H9 (cell line): ENCODE measurements at regions not wholly inside any gene's neighbourhood (a gene's known extent, or its start where the extent isn't known, plus 50 kb on each side); places are given as distances from the start of the nearest gene placed in this dataset.

Experiments
- DNase-seq: peaks from one replicate; pipeline ENCODE4 v3.0.0-alpha.2; 2017
- H2AFZ ChIP-seq: one replicate; pipeline ENCODE4 v1.6.1; 2013; ENCODE audit warnings: mild to moderate bottlenecking, low read length, control low read depth, moderate library complexity
- H2AK5ac ChIP-seq: 2 replicates; pipeline ENCODE4 v1.6.1; 2013; ENCODE audit warnings: low read length, control low read depth, mixed read lengths; ENCODE audit not compliant: insufficient read length
- H2BK120ac ChIP-seq: one replicate; pipeline ENCODE4 v1.6.1; 2013; ENCODE audit warnings: low read depth, mild to moderate bottlenecking, low read length, control low read depth, inconsistent platforms; ENCODE audit not compliant: poor library complexity, severe bottlenecking
- H2BK12ac ChIP-seq: 2 replicates; pipeline ENCODE4 v1.6.1; 2013; ENCODE audit warnings: low read length, control low read depth, mixed read lengths, low read depth; ENCODE audit not compliant: insufficient read length
- H2BK15ac ChIP-seq: 2 replicates; pipeline ENCODE4 v1.6.1; 2013; ENCODE audit warnings: low read depth, low read length, control low read depth
- H2BK20ac ChIP-seq: one replicate; pipeline ENCODE4 v1.6.1; 2013; ENCODE audit warnings: low read depth, mild to moderate bottlenecking, low read length, control low read depth, inconsistent platforms; ENCODE audit not compliant: poor library complexity, severe bottlenecking
- H2BK5ac ChIP-seq: 2 replicates; pipeline ENCODE4 v1.6.1; 2013; ENCODE audit warnings: low read length, control low read depth, mixed read lengths; ENCODE audit not compliant: insufficient read length
- H3K14ac ChIP-seq: 2 replicates; pipeline ENCODE4 v1.6.1; 2013; ENCODE audit warnings: low read length, control low read depth; ENCODE audit not compliant: insufficient read depth
- H3K18ac ChIP-seq: 2 replicates; pipeline ENCODE4 v1.6.1; 2013; ENCODE audit warnings: low read depth, mild to moderate bottlenecking, mixed read lengths, low read length, control low read depth; ENCODE audit not compliant: insufficient read length
- H3K23ac ChIP-seq: 2 replicates; pipeline ENCODE4 v1.6.1; 2013; ENCODE audit warnings: low read length, control low read depth, mixed read lengths, low read depth; ENCODE audit not compliant: insufficient read length
- H3K23me2 ChIP-seq: 2 replicates; pipeline ENCODE4 v1.6.1; 2013; ENCODE audit warnings: low read depth, mild to moderate bottlenecking, mixed read lengths, low read length, control low read depth; ENCODE audit not compliant: insufficient read length, poor library complexity, severe bottlenecking
- H3K27ac ChIP-seq: 2 replicates; pipeline ENCODE4 v1.5.1; 2013; ENCODE audit warnings: low read length, control low read depth, mixed read lengths, low read depth; ENCODE audit not compliant: insufficient read length
- H3K27me3 ChIP-seq: 2 replicates; pipeline ENCODE4 v1.6.1; 2013; ENCODE audit warnings: low read length, control low read depth, inconsistent platforms; ENCODE audit not compliant: insufficient read depth
- H3K4ac ChIP-seq: 2 replicates; pipeline ENCODE4 v1.6.1; 2013; ENCODE audit warnings: low read depth, mild to moderate bottlenecking, control low read depth, inconsistent platforms, low read length, moderate library complexity
- H3K4me1 ChIP-seq: 2 replicates; pipeline ENCODE4 v1.6.1; 2013; ENCODE audit warnings: low read length, control low read depth, inconsistent platforms; ENCODE audit not compliant: insufficient read depth
- H3K4me2 ChIP-seq: 2 replicates; pipeline ENCODE4 v1.6.1; 2013; ENCODE audit warnings: low read length, control low read depth, mixed read lengths; ENCODE audit not compliant: insufficient read length, insufficient read depth
- H3K56ac ChIP-seq: 2 replicates; pipeline ENCODE4 v1.6.1; 2013; ENCODE audit warnings: low read depth, mild to moderate bottlenecking, mixed read lengths, low read length, control low read depth; ENCODE audit not compliant: insufficient read length
- H3K79me1 ChIP-seq: 2 replicates; pipeline ENCODE4 v1.6.1; 2013; ENCODE audit warnings: low read depth, mild to moderate bottlenecking, moderate library complexity, low read length, control low read depth, inconsistent platforms; ENCODE audit not compliant: insufficient read depth, poor library complexity, severe bottlenecking
- H3K79me2 ChIP-seq: 2 replicates; pipeline ENCODE4 v1.6.1; 2013; ENCODE audit warnings: low read length, control low read depth, inconsistent platforms; ENCODE audit not compliant: insufficient read depth
- H3K9ac ChIP-seq: 2 replicates; pipeline ENCODE4 v1.6.1; 2013; ENCODE audit warnings: low read length, control low read depth, mixed read lengths; ENCODE audit not compliant: insufficient read length; ENCODE audit errors: extremely low read depth
- H3K9me3 ChIP-seq: one replicate; pipeline ENCODE4 v1.6.1; 2013; ENCODE audit warnings: low read depth, low read length, inconsistent platforms; ENCODE audit not compliant: control insufficient read depth
- H3T11ph ChIP-seq: one replicate; pipeline ENCODE4 v1.6.1; 2013; ENCODE audit warnings: mild to moderate bottlenecking, low read length, control low read depth, inconsistent platforms
- H4K20me1 ChIP-seq: one replicate; pipeline ENCODE4 v1.6.1; 2013; ENCODE audit not compliant: control insufficient read depth, insufficient read length, insufficient read depth
- H4K5ac ChIP-seq: 2 replicates; pipeline ENCODE4 v1.6.1; 2013; ENCODE audit warnings: low read depth, mild to moderate bottlenecking, mixed read lengths, low read length, control low read depth; ENCODE audit not compliant: insufficient read length
- H4K8ac ChIP-seq: replicated peaks from 2 replicates; pipeline ENCODE4 v1.6.1; 2013; ENCODE audit warnings: low read length, control low read depth, mixed read lengths, low read depth; ENCODE audit not compliant: insufficient read length
- H4K91ac ChIP-seq: 2 replicates; pipeline ENCODE4 v1.6.1; 2013; ENCODE audit warnings: low read depth, mild to moderate bottlenecking, moderate library complexity, mixed read lengths, low read length, control low read depth; ENCODE audit not compliant: insufficient read length
- H3K27ac Mint-ChIP-seq, 3 experiments: 2 replicates in 2 of 3; 3 replicates in 1 of 3; pipeline ENCODE4 v1.8.0; 2020 to 2021; ENCODE audit warnings: mixed read lengths in 3 of 3, mild to moderate bottlenecking in 1 of 3, moderate library complexity in 1 of 3
- H3K27me3 Mint-ChIP-seq: 2 replicates; pipeline ENCODE4 v1.8.0; 2021; ENCODE audit warnings: low read depth, mild to moderate bottlenecking, moderate library complexity, mixed read lengths
- H3K36me3 Mint-ChIP-seq, 3 experiments: 2 replicates in 2 of 3; 3 replicates in 1 of 3; pipeline ENCODE4 v1.8.0; 2020 to 2021; ENCODE audit warnings: low read depth in 3 of 3, mixed read lengths in 3 of 3; ENCODE audit not compliant: insufficient read depth in 1 of 3
- H3K4me1 Mint-ChIP-seq, 2 experiments: 2 replicates each; pipeline ENCODE4 v1.8.0; 2020; ENCODE audit warnings: mixed read lengths in 2 of 2
- H3K4me3 Mint-ChIP-seq, 2 experiments: 2 replicates in 1 of 2; 3 replicates in 1 of 2; pipeline ENCODE4 v1.8.0; 2020 to 2021; ENCODE audit warnings: mild to moderate bottlenecking in 2 of 2, mixed read lengths in 2 of 2, moderate library complexity in 1 of 2
- H3K9me3 Mint-ChIP-seq, 2 experiments: 2 replicates in 1 of 2; 3 replicates in 1 of 2; pipeline ENCODE4 v1.8.0; 2020; ENCODE audit warnings: mild to moderate bottlenecking in 2 of 2, mixed read lengths in 2 of 2, moderate library complexity in 1 of 2
- WGBS: extraction: QIAGEN DNeasy Blood & Tissue Kit; methylation state at CpG from one replicate; pipeline ENCODE4 v1.1.7; 2013; ENCODE audit warnings: missing lambda C conversion rate, low lambda C conversion rate, mixed read lengths; ENCODE audit not compliant: insufficient read length; ENCODE audit errors: extremely low coverage; 5-methylcytosine and 5-hydroxymethylcytosine counted together
- TF ChIP-seq, protein P1 (sequence below): fragments of 200-600 bp; sonication (generic); conservative IDR thresholded peaks from 3 replicates; pipeline ENCODE4 v1.8.0; 2021; ENCODE audit warnings: antibody characterized with exemption, mild to moderate bottlenecking

DNA sequence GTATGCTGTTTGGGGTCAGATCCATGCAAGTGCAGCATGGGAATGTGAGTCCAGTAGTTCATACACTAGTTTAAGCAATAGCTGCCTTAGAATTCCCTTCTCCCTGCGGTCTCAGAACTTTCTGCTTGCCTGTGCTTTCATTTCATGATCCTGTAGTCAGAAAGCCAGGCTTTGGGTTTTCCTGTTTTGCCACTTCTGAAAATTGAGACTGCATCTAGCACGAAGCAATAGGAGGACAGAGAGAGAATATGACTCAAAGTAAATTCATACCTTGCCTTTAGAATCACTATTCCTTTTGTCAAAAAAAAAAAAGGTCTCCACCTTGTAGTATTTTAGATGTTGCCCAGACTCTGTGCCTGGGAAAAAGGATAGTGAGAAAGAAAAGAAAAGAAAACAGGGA lies 161.2 kb upstream of the SNX7 start:
- H2AK5ac ChIP-seq: no peak overlapping the region
- H3K27me3 ChIP-seq: no peaks in the 10 kb centered on the region
- peaks cover 11 to 19% (median 14%) of the 10 kb centered on the region in 3 experiments for H3K36me3 Mint-ChIP-seq
- no peak overlapping the region for H3K23ac ChIP-seq
- no peaks in the 10 kb centered on the region for H3K27me3 Mint-ChIP-seq
- peaks cover 43 to 62% of the 10 kb centered on the region in 2 experiments for H3K4me1 Mint-ChIP-seq
- no peak overlapping the region for H3K18ac ChIP-seq
- H3K79me1 ChIP-seq: no peaks in the 10 kb centered on the region
- H3K56ac ChIP-seq: no peak overlapping the region
- H3K9me3 ChIP-seq: no peaks in the 10 kb centered on the region
- no peak overlapping the region for H4K8ac ChIP-seq
- no peak overlapping the region for H3K9ac ChIP-seq
- no peak overlapping the region for H3K27ac ChIP-seq
- H3K23me2 ChIP-seq: no peaks in the 10 kb centered on the region
- no peak overlapping the region for H2BK120ac ChIP-seq
- H3K14ac ChIP-seq: no peak overlapping the region
- TF ChIP-seq, protein P1, sequence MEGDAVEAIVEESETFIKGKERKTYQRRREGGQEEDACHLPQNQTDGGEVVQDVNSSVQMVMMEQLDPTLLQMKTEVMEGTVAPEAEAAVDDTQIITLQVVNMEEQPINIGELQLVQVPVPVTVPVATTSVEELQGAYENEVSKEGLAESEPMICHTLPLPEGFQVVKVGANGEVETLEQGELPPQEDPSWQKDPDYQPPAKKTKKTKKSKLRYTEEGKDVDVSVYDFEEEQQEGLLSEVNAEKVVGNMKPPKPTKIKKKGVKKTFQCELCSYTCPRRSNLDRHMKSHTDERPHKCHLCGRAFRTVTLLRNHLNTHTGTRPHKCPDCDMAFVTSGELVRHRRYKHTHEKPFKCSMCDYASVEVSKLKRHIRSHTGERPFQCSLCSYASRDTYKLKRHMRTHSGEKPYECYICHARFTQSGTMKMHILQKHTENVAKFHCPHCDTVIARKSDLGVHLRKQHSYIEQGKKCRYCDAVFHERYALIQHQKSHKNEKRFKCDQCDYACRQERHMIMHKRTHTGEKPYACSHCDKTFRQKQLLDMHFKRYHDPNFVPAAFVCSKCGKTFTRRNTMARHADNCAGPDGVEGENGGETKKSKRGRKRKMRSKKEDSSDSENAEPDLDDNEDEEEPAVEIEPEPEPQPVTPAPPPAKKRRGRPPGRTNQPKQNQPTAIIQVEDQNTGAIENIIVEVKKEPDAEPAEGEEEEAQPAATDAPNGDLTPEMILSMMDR: no peak
- peaks cover 6 to 7% of the 10 kb centered on the region in 2 experiments; a peak in 3 of 5 replicates for H3K9me3 Mint-ChIP-seq
- no peak overlapping the region for H4K5ac ChIP-seq
- no peaks in the 10 kb centered on the region for H3K79me2 ChIP-seq
- peaks cover 7% of the 10 kb centered on the region; the same call in 1 of the 2 replicates for H3K4me1 ChIP-seq
- no peak overlapping the region for H2BK15ac ChIP-seq
- no peak overlapping the region for H4K91ac ChIP-seq
- no peak overlapping the region for H3T11ph ChIP-seq
- H4K20me1 ChIP-seq: no peaks in the 10 kb centered on the region
- H3K4me3 Mint-ChIP-seq: no peak overlapping the region
- H2BK12ac ChIP-seq: no peak overlapping the region
- DNase-seq: no peak
- no CpG with 5 or more reads among the region's 2 CpGs for WGBS
- no peak overlapping the region for H3K4me2 ChIP-seq
- H2BK20ac ChIP-seq: no peak overlapping the region
- no peak overlapping the region for H3K27ac Mint-ChIP-seq
- H2BK5ac ChIP-seq: no peak overlapping the region
- no peak overlapping the region for H2AFZ ChIP-seq
- no peak overlapping the region for H3K4ac ChIP-seq
